Kidney (tissue), 13 donors: ENCODE measurements at regions not wholly inside any gene's neighbourhood (a gene's known extent, or its start where the extent isn't known, plus 50 kb on each side); places are given as distances from the start of the nearest gene placed in this dataset.

Experiments
- DNase-seq, 5 donors: peaks; one replicate each; pipeline ENCODE4 v3.0.0-alpha.2; 2013 to 2020
- FAIRE-seq: peaks from 2 replicates; lab custom pipeline; 2012; peaks lifted over from hg19 to GRCh38; lab: Jason Lieb, UNC
- H3K27ac ChIP-seq, 2 donors: one replicate each; pipeline ENCODE4 v1.7.0; 2013; ENCODE audit warnings: low read depth in 2 of 2, low read length in 2 of 2, inconsistent platforms in 1 of 2
- H3K27me3 ChIP-seq: one replicate; pipeline ENCODE4 v1.7.1; 2013; ENCODE audit warnings: low read length, inconsistent platforms; ENCODE audit not compliant: control insufficient read depth, insufficient read depth
- H3K36me3 ChIP-seq, 3 donors: one replicate each; pipeline versions ENCODE4 v1.7.0 to v1.7.1; 2013; ENCODE audit warnings: low read length in 3 of 3, control low read depth in 1 of 3, inconsistent platforms in 1 of 3; ENCODE audit not compliant: insufficient read depth in 3 of 3, control insufficient read depth in 2 of 3
- H3K4me1 ChIP-seq, 3 donors: one replicate each; pipeline versions ENCODE4 v1.7.0 to v1.7.1; 2013; ENCODE audit warnings: low read length in 3 of 3, inconsistent platforms in 1 of 3, low read depth in 1 of 3; ENCODE audit not compliant: control insufficient read depth in 2 of 3, insufficient read depth in 2 of 3
- H3K4me3 ChIP-seq, 3 donors: one replicate each; pipeline versions ENCODE4 v1.7.0 to v1.8.1; 2013; ENCODE audit warnings: low read length in 3 of 3, control low read depth in 1 of 3, inconsistent platforms in 1 of 3
- H3K9ac ChIP-seq, 3 donors: one replicate each; pipeline versions ENCODE4 v1.7.0 to v1.7.1; 2013; ENCODE audit warnings: low read length in 3 of 3, control low read depth in 1 of 3, inconsistent platforms in 1 of 3
- H3K9me3 ChIP-seq, 3 donors: one replicate each; pipeline versions ENCODE4 v1.7.0 to v1.7.1; 2013; ENCODE audit warnings: low read length in 3 of 3, control low read depth in 1 of 3, inconsistent platforms in 1 of 3; ENCODE audit not compliant: control insufficient read depth in 2 of 3, insufficient read depth in 1 of 3
- intact Hi-C: fragments of 100-400 bp; cut with DNase I; formaldehyde crosslinking; loops from one replicate; pipeline ENCODE4 v1.11.1; 2022
- TF ChIP-seq, protein P1 (sequence below): IDR thresholded peaks from 3 replicates; pipeline ENCODE4 v1.5.1; 2012; ENCODE audit warnings: mild to moderate bottlenecking, moderate library complexity, borderline replicate concordance; ENCODE audit not compliant: insufficient read depth; ENCODE audit errors: extremely low read depth
- donor health status: control.
- donor health status: control.
- donor health status: control.
- donor health status: control.
- donor health status: control.
- donor health status: DM: yes; HTN: yes; CAD: no.
- donor health status: Normal renal cell carcinoma (clear cell type).

DNA sequence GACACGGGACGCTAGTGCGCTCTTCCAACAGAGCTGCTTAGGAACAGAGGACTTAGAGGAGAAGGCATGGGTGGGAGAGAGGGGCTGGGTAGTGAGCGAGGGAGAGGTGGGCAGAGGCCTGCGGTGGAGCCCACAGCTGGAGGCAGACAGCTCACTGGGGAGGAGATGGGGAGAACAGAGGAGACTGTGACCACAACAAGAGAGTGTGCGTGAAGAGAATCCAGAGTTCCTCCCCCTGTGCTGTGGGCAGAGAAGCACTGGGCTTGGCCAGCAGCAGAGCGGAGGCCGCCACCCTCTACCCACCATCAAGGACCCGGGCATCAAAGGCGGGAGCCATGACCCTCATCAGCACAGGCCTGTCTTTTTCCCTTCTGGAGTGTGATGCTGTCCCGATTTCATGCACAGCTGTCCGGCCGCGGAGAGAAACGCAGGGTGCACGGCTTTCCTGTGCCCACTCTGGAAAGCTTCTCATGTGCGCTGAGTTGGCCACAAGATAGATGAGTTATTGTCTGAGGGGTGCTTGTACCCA is 228.3 kb upstream of the IRX4 start:
- DNase-seq (no peak), FAIRE-seq (no peak)
- no peaks in the 10 kb centered on the region for H3K4me1 ChIP-seq
- intact Hi-C loops, result no loop called here
- no peak overlapping the region for H3K4me3 ChIP-seq
- H3K9me3 ChIP-seq, result no peaks in the 10 kb centered on the region
- H3K9ac ChIP-seq, result no peak overlapping the region
- no peak overlapping the region for H3K27ac ChIP-seq
- H3K36me3 ChIP-seq, result no peaks in the 10 kb centered on the region
- TF ChIP-seq, protein P1, sequence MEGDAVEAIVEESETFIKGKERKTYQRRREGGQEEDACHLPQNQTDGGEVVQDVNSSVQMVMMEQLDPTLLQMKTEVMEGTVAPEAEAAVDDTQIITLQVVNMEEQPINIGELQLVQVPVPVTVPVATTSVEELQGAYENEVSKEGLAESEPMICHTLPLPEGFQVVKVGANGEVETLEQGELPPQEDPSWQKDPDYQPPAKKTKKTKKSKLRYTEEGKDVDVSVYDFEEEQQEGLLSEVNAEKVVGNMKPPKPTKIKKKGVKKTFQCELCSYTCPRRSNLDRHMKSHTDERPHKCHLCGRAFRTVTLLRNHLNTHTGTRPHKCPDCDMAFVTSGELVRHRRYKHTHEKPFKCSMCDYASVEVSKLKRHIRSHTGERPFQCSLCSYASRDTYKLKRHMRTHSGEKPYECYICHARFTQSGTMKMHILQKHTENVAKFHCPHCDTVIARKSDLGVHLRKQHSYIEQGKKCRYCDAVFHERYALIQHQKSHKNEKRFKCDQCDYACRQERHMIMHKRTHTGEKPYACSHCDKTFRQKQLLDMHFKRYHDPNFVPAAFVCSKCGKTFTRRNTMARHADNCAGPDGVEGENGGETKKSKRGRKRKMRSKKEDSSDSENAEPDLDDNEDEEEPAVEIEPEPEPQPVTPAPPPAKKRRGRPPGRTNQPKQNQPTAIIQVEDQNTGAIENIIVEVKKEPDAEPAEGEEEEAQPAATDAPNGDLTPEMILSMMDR, result no peak
- H3K27me3 ChIP-seq, result peaks cover 4% of the 10 kb centered on the region

DNA sequence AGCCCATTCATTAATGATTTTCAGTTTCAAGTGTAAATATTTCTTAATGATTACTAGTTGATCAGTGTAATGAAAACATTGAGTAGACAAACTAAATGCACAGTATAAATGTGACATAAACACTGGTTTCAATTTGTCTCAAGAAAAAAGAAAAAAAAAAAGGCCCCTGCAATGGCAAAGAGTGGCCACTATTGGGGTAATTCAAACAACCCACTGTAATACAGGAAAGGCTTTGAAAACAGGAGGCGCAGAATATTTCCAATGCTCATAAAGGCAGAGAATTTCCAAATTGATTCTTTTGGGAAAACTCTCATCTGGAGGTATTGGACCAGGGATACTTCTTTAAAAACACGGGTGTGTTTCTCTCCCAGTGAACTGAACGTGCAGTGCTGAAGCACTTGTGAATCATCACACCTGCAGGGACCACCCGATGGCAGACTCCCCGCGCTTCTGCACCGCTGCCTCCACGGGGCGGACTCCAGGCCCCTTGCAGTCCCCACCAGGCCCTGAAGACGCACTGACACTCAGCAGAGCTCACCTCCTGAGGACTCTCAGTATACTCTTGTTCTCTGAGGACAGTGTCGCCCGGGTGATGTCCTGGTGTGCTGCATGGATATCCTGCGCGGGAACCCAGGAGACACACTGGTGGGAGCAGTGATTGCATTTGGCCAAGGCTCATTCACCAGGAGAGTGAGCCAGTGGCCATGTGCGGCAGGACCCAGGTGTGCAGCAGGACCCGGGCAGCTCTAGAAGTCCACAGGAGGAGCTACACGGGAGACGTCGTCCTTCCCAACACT is 227.6 kb upstream of the IRX4 start:
- no peak for FAIRE-seq
- Histone ChIP-seq H3K27ac (no peak overlapping the region), H3K4me1 (no peaks in the 10 kb centered on the region), H3K9me3 (no peaks in the 10 kb centered on the region), H3K4me3 (no peak overlapping the region), H3K9ac (no peak overlapping the region), H3K27me3 (peaks cover 4% of the 10 kb centered on the region), H3K36me3 (no peaks in the 10 kb centered on the region)
- intact Hi-C loops, result no loop called here
- no peak for DNase-seq
- TF ChIP-seq, protein P1, result no peak

DNA sequence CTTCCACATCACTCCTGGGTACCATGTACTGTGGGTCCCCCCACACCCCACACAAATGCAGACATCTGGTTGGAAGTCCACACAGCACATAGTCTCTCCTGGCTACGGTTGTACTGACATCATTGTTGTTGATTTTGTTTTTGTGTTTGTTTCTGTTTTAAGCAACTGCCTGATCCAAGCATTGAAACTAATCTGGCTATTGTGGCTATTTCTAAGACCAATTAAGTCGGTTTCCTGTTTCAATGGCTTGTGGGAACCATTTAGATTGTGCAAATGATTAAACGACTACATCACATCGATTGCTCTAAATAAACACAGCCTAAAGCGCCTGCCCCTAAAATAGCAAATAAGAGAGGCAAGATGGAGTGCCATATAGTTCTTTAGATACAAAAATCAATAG is 226.8 kb upstream of the IRX4 start:
- DNase-seq (no peak), FAIRE-seq (no peak)
- TF ChIP-seq, protein P1, result no peak
- intact Hi-C loops, result no loop called here
- H3K9me3 ChIP-seq, result no peaks in the 10 kb centered on the region
- no peaks in the 10 kb centered on the region for H3K4me1 ChIP-seq
- H3K36me3 ChIP-seq, result no peaks in the 10 kb centered on the region
- H3K27me3 ChIP-seq, result peaks cover 4% of the 10 kb centered on the region
- H3K9ac ChIP-seq, result no peak overlapping the region
- H3K4me3 ChIP-seq, result no peak overlapping the region
- no peak overlapping the region for H3K27ac ChIP-seq

DNA sequence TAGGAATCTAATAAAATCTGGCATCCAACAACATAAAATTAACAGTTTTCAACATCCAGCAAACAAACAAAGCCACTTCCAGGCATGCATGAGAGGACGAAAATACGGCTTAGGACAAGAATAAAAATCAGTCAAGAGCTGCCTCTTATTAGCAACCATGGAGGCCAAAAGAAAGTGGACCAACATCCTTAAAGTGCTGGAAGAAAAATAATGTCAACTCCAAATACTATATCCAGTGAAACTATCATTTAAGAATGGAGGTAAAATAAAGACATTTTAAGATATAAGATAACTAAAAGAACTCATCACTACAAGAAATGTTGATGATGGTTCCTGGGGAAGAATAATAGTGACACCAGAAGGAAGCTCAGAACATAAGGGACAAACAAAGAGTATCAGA is 224.0 kb upstream of the IRX4 start:
- peaks cover 4% of the 10 kb centered on the region for H3K27me3 ChIP-seq
- H3K9ac ChIP-seq, result no peak overlapping the region
- no peak overlapping the region for H3K4me3 ChIP-seq
- no peak for DNase-seq
- H3K9me3 ChIP-seq, result no peaks in the 10 kb centered on the region
- TF ChIP-seq, protein P1, result no peak
- H3K27ac ChIP-seq, result no peak overlapping the region
- FAIRE-seq, result no peak
- no peaks in the 10 kb centered on the region for H3K36me3 ChIP-seq
- intact Hi-C loops, result no loop called here
- H3K4me1 ChIP-seq, result no peaks in the 10 kb centered on the region
